GM23338 (cell line): ENCODE measurements at regions not wholly inside any gene's neighbourhood (a gene's known extent, or its start where the extent isn't known, plus 50 kb on each side); places are given as distances from the start of the nearest gene placed in this dataset.

ENCODE experiments used
- CREB1 ChIP-seq: fragments of 250-450 bp; sonication (Bioruptor Pico); IDR thresholded peaks from 2 replicates; pipeline ENCODE4 v1.5.0; 2020; ENCODE audit warnings: low read depth, mild to moderate bottlenecking, moderate library complexity
- CTCF ChIP-seq, 2 experiments: fragments of 200-600 bp in 1 of 2; sonication (generic) in 1 of 2; conservative IDR thresholded peaks; 2 replicates each; pipeline versions ENCODE4 v1.5.1 to v1.6.1; 2016 to 2017; ENCODE audit warnings: antibody characterized with exemption in 2 of 2, low read depth in 2 of 2, mild to moderate bottlenecking in 2 of 2, moderate library complexity in 1 of 2
- ETS1 ChIP-seq: IDR thresholded peaks from 2 replicates; pipeline ENCODE4 v1.6.1; 2016; ENCODE audit warnings: antibody characterized with exemption
- EZH2 ChIP-seq: fragments of 200-600 bp; sonication (generic); IDR thresholded peaks from one replicate; pipeline ENCODE4 v1.8.0; 2017; ENCODE audit warnings: antibody characterized with exemption, mild to moderate bottlenecking, low read depth; ENCODE audit not compliant: unreplicated experiment
- EZH2phosphoT487 ChIP-seq: fragments of 200-600 bp; sonication (generic); IDR thresholded peaks from one replicate; pipeline ENCODE4 v1.8.1; 2018; ENCODE audit warnings: antibody characterized with exemption; ENCODE audit not compliant: unreplicated experiment
- JUNB ChIP-seq: IDR thresholded peaks from one replicate; pipeline ENCODE4 v1.6.1; 2016; ENCODE audit warnings: antibody characterized with exemption; ENCODE audit not compliant: unreplicated experiment
- POLR2AphosphoS5 ChIP-seq: IDR thresholded peaks from 2 replicates; pipeline ENCODE4 v1.6.1; 2016; ENCODE audit warnings: antibody characterized with exemption, low read depth
- REST ChIP-seq: IDR thresholded peaks from one replicate; pipeline ENCODE4 v1.6.1; 2018; ENCODE audit warnings: antibody characterized with exemption; ENCODE audit not compliant: unreplicated experiment
- ZNF114 ChIP-seq: fragments of 250-450 bp; sonication (Bioruptor Pico); IDR thresholded peaks from 2 replicates; pipeline ENCODE4 v1.5.0; 2020; ENCODE audit warnings: mild to moderate bottlenecking, moderate library complexity
- ZNF331 ChIP-seq: fragments of 250-450 bp; sonication (Bioruptor Pico); IDR thresholded peaks from 2 replicates; pipeline ENCODE4 v1.5.0; 2020; ENCODE audit warnings: low read depth, mild to moderate bottlenecking, moderate library complexity

- TF ChIP-seq CTCF (conservative IDR thresholded peaks at IDR 0.05; ENCODE audit: low read depth in 2 of 2) = no peak
- TF ChIP-seq POLR2AphosphoS5 = no peak
- TF ChIP-seq ZNF114 (CRISPR knock-in tag) = no peak
- no peak for TF ChIP-seq EZH2
- no peak for TF ChIP-seq JUNB
- TF ChIP-seq REST = no peak
- no peak for TF ChIP-seq EZH2phosphoT487
- no peak for TF ChIP-seq ETS1
- TF ChIP-seq CREB1 (CRISPR knock-in tag) = no peak
- no peak for TF ChIP-seq ZNF331 (CRISPR knock-in tag)
These were observed 54.5 kb upstream of the UBE2E1 start for GRCh38 chr3:23751212-23751723.
